Fibroblast of villous mesenchyme (primary cell): ENCODE measurements at regions not wholly inside any gene's neighbourhood (a gene's known extent, or its start where the extent isn't known, plus 50 kb on each side); places are given as distances from the start of the nearest gene placed in this dataset.

Experiments used
- DNase-seq: peaks from one replicate; pipeline ENCODE4 v3.0.0-alpha.2; 2010; ENCODE audit warnings: low read depth
- H3K4me3 ChIP-seq: 2 replicates; pipeline ENCODE4 v1.5.1; 2011; ENCODE audit warnings: low read depth, mild to moderate bottlenecking, low read length
- CTCF ChIP-seq: IDR thresholded peaks from 2 replicates; pipeline ENCODE4 v1.5.1; 2012; ENCODE audit warnings: low read depth, mild to moderate bottlenecking, low read length; ENCODE audit not compliant: insufficient read depth

GRCh38 chr3:22632536-22632935 is 570.6 kb upstream of the UBE2E2 start:
- no peak for TF ChIP-seq CTCF
- DNase-seq = no peak
- H3K4me3 ChIP-seq = no peak overlapping the region

- H3K4me3 ChIP-seq = no peak overlapping the region
- TF ChIP-seq CTCF = no peak
- no peak for DNase-seq
These were observed 568.7 kb upstream of the UBE2E2 start for GRCh38 chr3:22634433-22634832.

GRCh38 chr3:22659651-22660475 is 543.3 kb upstream of the UBE2E2 start:
- H3K4me3 ChIP-seq = no peak overlapping the region
- DNase-seq = no peak

GRCh38 chr3:22660606-22661005 is 542.5 kb upstream of the UBE2E2 start:
- no peak for DNase-seq
- no peak for TF ChIP-seq CTCF
- H3K4me3 ChIP-seq = no peak overlapping the region

More at GRCh38 chr3:22659651-22660475, 543.3 kb upstream of the UBE2E2 start:
- no peak for TF ChIP-seq CTCF

GRCh38 chr3:22661121-22661700 is 541.9 kb upstream of the UBE2E2 start:
- no peak for DNase-seq
- no peak overlapping the region for H3K4me3 ChIP-seq
- TF ChIP-seq CTCF = no peak

- TF ChIP-seq CTCF = no peak
- no peak for DNase-seq
- H3K4me3 ChIP-seq = no peak overlapping the region
These were observed 537.6 kb upstream of the UBE2E2 start for GRCh38 chr3:22665528-22665927.
